GM23248 (cell line): ENCODE measurements at regions not wholly inside any gene's neighbourhood (a gene's known extent, or its start where the extent isn't known, plus 50 kb on each side); places are given as distances from the start of the nearest gene placed in this dataset.
A peak's percentile ranks its signal among the peaks of the same experiment; 100 is the strongest.

Experiments
- DNase-seq: peaks from one replicate; pipeline ENCODE4 v3.0.0-alpha.2; 2015
- H2AFZ ChIP-seq: fragments of 200-600 bp; sonication (generic); 2 replicates; pipeline ENCODE4 v1.6.1; 2016; ENCODE audit warnings: antibody characterized with exemption
- H3F3A ChIP-seq: fragments of 200-600 bp; sonication (generic); 2 replicates; pipeline ENCODE4 v1.6.1; 2016; ENCODE audit warnings: mild to moderate bottlenecking, antibody characterized with exemption, mixed run types; ENCODE audit not compliant: insufficient read depth
- H3K27ac ChIP-seq: fragments of 200-600 bp; sonication (generic); 2 replicates; pipeline ENCODE4 v1.5.1; 2016; ENCODE audit warnings: mild to moderate bottlenecking
- H3K27me3 ChIP-seq: fragments of 200-600 bp; sonication (generic); replicated peaks from 2 replicates; pipeline ENCODE4 v1.6.1; 2016; ENCODE audit warnings: mild to moderate bottlenecking; ENCODE audit not compliant: insufficient read depth
- H3K36me3 ChIP-seq: fragments of 200-600 bp; sonication (generic); 2 replicates; pipeline ENCODE4 v1.6.1; 2016; ENCODE audit warnings: low read depth, mild to moderate bottlenecking
- H3K4me1 ChIP-seq: fragments of 200-600 bp; sonication (generic); 2 replicates; pipeline ENCODE4 v1.6.1; 2016; ENCODE audit warnings: mild to moderate bottlenecking; ENCODE audit not compliant: insufficient read depth
- H3K4me2 ChIP-seq: fragments of 200-600 bp; sonication (generic); one replicate; pipeline ENCODE4 v1.6.1; 2016; ENCODE audit warnings: mild to moderate bottlenecking; ENCODE audit not compliant: unreplicated experiment
- H3K4me3 ChIP-seq: fragments of 200-600 bp; sonication (generic); 2 replicates; pipeline ENCODE4 v1.5.1; 2016; ENCODE audit warnings: mild to moderate bottlenecking
- H3K79me2 ChIP-seq: fragments of 200-600 bp; sonication (generic); 2 replicates; pipeline ENCODE4 v1.6.1; 2016; ENCODE audit warnings: mild to moderate bottlenecking; ENCODE audit not compliant: insufficient read depth
- H3K9ac ChIP-seq: fragments of 200-600 bp; sonication (generic); 2 replicates; pipeline ENCODE4 v1.6.1; 2016; ENCODE audit warnings: mild to moderate bottlenecking
- H3K9me2 ChIP-seq: fragments of 200-600 bp; sonication (generic); 2 replicates; pipeline ENCODE4 v1.6.1; 2016; ENCODE audit warnings: mixed run types, mild to moderate bottlenecking, moderate library complexity; ENCODE audit not compliant: insufficient read depth
- H3K9me3 ChIP-seq: fragments of 200-600 bp; sonication (generic); one replicate; pipeline ENCODE4 v1.6.1; 2017; ENCODE audit warnings: low read depth
- H4K20me1 ChIP-seq: fragments of 200-600 bp; sonication (generic); 2 replicates; pipeline ENCODE4 v1.6.0; 2016; ENCODE audit not compliant: insufficient read depth
- EZH2 ChIP-seq: fragments of 200-600 bp; sonication (generic); IDR thresholded peaks from 2 replicates; pipeline ENCODE4 v1.6.1; 2018; ENCODE audit warnings: antibody characterized with exemption, mild to moderate bottlenecking; ENCODE audit not compliant: insufficient read depth, poor library complexity, severe bottlenecking
- EZH2phosphoT487 ChIP-seq: fragments of 200-600 bp; sonication (generic); IDR thresholded peaks from 2 replicates; pipeline ENCODE4 v1.6.1; 2018; ENCODE audit warnings: antibody characterized with exemption, moderate library complexity, mild to moderate bottlenecking, low read depth; ENCODE audit not compliant: insufficient read depth
- WGBS, 2 experiments: methylation state at CpG; one replicate each; pipeline ENCODE4 v1.1.6; 2015 to 2017; ENCODE audit warnings: low lambda C conversion rate in 2 of 2, low coverage in 1 of 2; ENCODE audit errors: missing lambda C conversion rate in 2 of 2; 5-methylcytosine and 5-hydroxymethylcytosine counted together
- in situ Hi-C: fragments of 300-500 bp; cut with MboI; formaldehyde crosslinking; loops from 2 replicates; pipeline ENCODE4 v1.15.0; 2020

- Histone ChIP-seq H3K4me2 (no peak overlapping the region), H3K27ac (no peak overlapping the region), H3K9me3 (no peaks in the 10 kb centered on the region), H3K9ac (no peak overlapping the region), H4K20me1 (no peaks in the 10 kb centered on the region), H3K79me2 (no peaks in the 10 kb centered on the region), H3K27me3 (no peaks in the 10 kb centered on the region), H3K9me2 (no peaks in the 10 kb centered on the region), H3K4me1 (peaks cover 9% of the 10 kb centered on the region; the same call in 1 of the 2 replicates), H3F3A (no peaks in the 10 kb centered on the region), H3K36me3 (no peaks in the 10 kb centered on the region), H3K4me3 (no peak overlapping the region), H2AFZ (no peak overlapping the region)
- in situ Hi-C loops = no loop called here
- TF ChIP-seq EZH2phosphoT487 = no peak
- no peak for TF ChIP-seq EZH2
- WGBS, 2 experiments = 75 to 77% methylated on average over 5 of the region's 5 CpGs
- no peak for DNase-seq
Observed at GRCh38 chr9:28215536-28216299, 642.4 kb upstream of the C9orf72 start.

- H3K4me2 ChIP-seq = no peak overlapping the region
- TF ChIP-seq EZH2phosphoT487 (no peak), EZH2 (no peak)
- DNase-seq = no peak
- no peak overlapping the region for H3K4me3 ChIP-seq
- H2AFZ ChIP-seq = no peak overlapping the region
- no peaks in the 10 kb centered on the region for H3K79me2 ChIP-seq
- in situ Hi-C loops = no loop called here
- WGBS, 2 experiments = 71 to 72% methylated on average over 1 of the region's 1 CpG
- H3K27me3 ChIP-seq = no peaks in the 10 kb centered on the region
- H3K27ac ChIP-seq = no peak overlapping the region
- no peak overlapping the region for H3K9ac ChIP-seq
- no peaks in the 10 kb centered on the region for H3K36me3 ChIP-seq
- no peaks in the 10 kb centered on the region for H3K9me3 ChIP-seq
- peaks cover 5% of the 10 kb centered on the region; the same call in 1 of the 2 replicates for H3K4me1 ChIP-seq
- no peaks in the 10 kb centered on the region for H3K9me2 ChIP-seq
- 0 out of 2 replicates have a peak, but pooled peaks cover 4% of the 10 kb centered on the region for H3F3A ChIP-seq
- H4K20me1 ChIP-seq = no peaks in the 10 kb centered on the region
Observed at GRCh38 chr9:28232686-28233085, 659.4 kb upstream of the C9orf72 start.

- Histone ChIP-seq H3K9me2 (no peaks in the 10 kb centered on the region), H3K27ac (peak overlapping the region; percentile 7; the same call in 1 of the 2 replicates), H3K36me3 (no peaks in the 10 kb centered on the region), H3F3A (0 out of 2 replicates have a peak, but pooled peaks cover 4% of the 10 kb centered on the region), H3K4me1 (peaks cover 5% of the 10 kb centered on the region; the same call in 1 of the 2 replicates), H3K79me2 (no peaks in the 10 kb centered on the region), H3K9me3 (no peaks in the 10 kb centered on the region), H3K27me3 (no peaks in the 10 kb centered on the region), H3K4me2 (no peak overlapping the region), H2AFZ (no peak overlapping the region), H4K20me1 (no peaks in the 10 kb centered on the region), H3K9ac (no peak overlapping the region), H3K4me3 (no peak overlapping the region)
- TF ChIP-seq EZH2phosphoT487 (no peak), EZH2 (no peak)
- DNase-seq = no peak
- in situ Hi-C loops = no loop called here
- WGBS, 2 experiments = 15 to 18% methylated on average over 6 of the region's 6 CpGs
Observed at GRCh38 chr9:28234133-28234893, 661.0 kb upstream of the C9orf72 start.

- no peaks in the 10 kb centered on the region for H3K9me3 ChIP-seq
- H3K27me3 ChIP-seq = no peaks in the 10 kb centered on the region
- no peaks in the 10 kb centered on the region for H3K9me2 ChIP-seq
- peaks cover 5% of the 10 kb centered on the region; the same call in 1 of the 2 replicates for H3K4me1 ChIP-seq
- no peaks in the 10 kb centered on the region for H3K79me2 ChIP-seq
- TF ChIP-seq EZH2phosphoT487 (no peak), EZH2 (no peak)
- H3K4me3 ChIP-seq = no peak overlapping the region
- DNase-seq = peak; percentile 76
- H3K4me2 ChIP-seq = no peak overlapping the region
- in situ Hi-C loops = no loop called here
- H3K36me3 ChIP-seq = no peaks in the 10 kb centered on the region
- H3F3A ChIP-seq = 0 out of 2 replicates have a peak, but pooled peaks cover 4% of the 10 kb centered on the region
- H2AFZ ChIP-seq = no peak overlapping the region
- H4K20me1 ChIP-seq = no peaks in the 10 kb centered on the region
- H3K9ac ChIP-seq = no peak overlapping the region
- peak overlapping the region; percentile 7; the same call in 1 of the 2 replicates for H3K27ac ChIP-seq
- WGBS, 2 experiments = 14 to 17% methylated on average over 1 of the region's 1 CpG
Observed at GRCh38 chr9:28234894-28235277, 661.6 kb upstream of the C9orf72 start.
